GM06990 (cell line): ENCODE measurements at regions not wholly inside any gene's neighbourhood (a gene's known extent, or its start where the extent isn't known, plus 50 kb on each side); places are given as distances from the start of the nearest gene placed in this dataset.
"Not testable (repeated sequence)": the region's sequence is repeated elsewhere in the genome, so short reads cannot be mapped to it uniquely, and the experiment has no call there.

Experiments used
- DNase-seq: peaks from one replicate; pipeline ENCODE4 v3.0.0-alpha.2; 2011; ENCODE audit not compliant: insufficient read length; ENCODE audit errors: extremely low read depth
- H3K27me3 ChIP-seq: replicated peaks from 2 replicates; pipeline ENCODE4 v1.6.0; 2011; ENCODE audit warnings: low read length; ENCODE audit not compliant: control insufficient read depth, insufficient read depth
- H3K36me3 ChIP-seq: 2 replicates; pipeline ENCODE4 v1.5.1; 2011; ENCODE audit warnings: low read length; ENCODE audit not compliant: control insufficient read depth, insufficient read depth
- H3K4me3 ChIP-seq: replicated peaks from 2 replicates; pipeline ENCODE4 v1.5.1; 2011; ENCODE audit warnings: low read depth, mild to moderate bottlenecking, control low read depth, low read length
- CTCF ChIP-seq: IDR thresholded peaks from 2 replicates; pipeline ENCODE4 v1.5.1; 2011; ENCODE audit warnings: low read length, control low read depth, mild to moderate bottlenecking, inconsistent platforms; ENCODE audit not compliant: insufficient read depth, poor library complexity, severe bottlenecking

GRCh38 chr3:139122221-139122581 is 77.5 kb upstream of the PRR23C start:
- H3K27me3 ChIP-seq, result no peaks in the 10 kb centered on the region; the same call in none of the 2 replicates
- no peak for TF ChIP-seq CTCF
- no peak overlapping the region for H3K4me3 ChIP-seq
- H3K36me3 ChIP-seq, result no peaks in the 10 kb centered on the region
- no peak for DNase-seq

GRCh38 chr3:139122612-139123011 is 77.9 kb upstream of the PRR23C start:
- no peaks in the 10 kb centered on the region for H3K36me3 ChIP-seq
- TF ChIP-seq CTCF, result no peak

GRCh38 chr3:139123377-139124095 is 78.8 kb upstream of the PRR23C start:
- no peak for TF ChIP-seq CTCF
- Histone ChIP-seq H3K4me3 (no peak overlapping the region), H3K36me3 (no peaks in the 10 kb centered on the region), H3K27me3 (no peaks in the 10 kb centered on the region; the same call in 1 of the 2 replicates)
- DNase-seq, result no peak

More at GRCh38 chr3:139122612-139123011, 77.9 kb upstream of the PRR23C start:
- Histone ChIP-seq H3K4me3 (no peak overlapping the region), H3K27me3 (no peaks in the 10 kb centered on the region; the same call in none of the 2 replicates)
- no peak for DNase-seq

- TF ChIP-seq CTCF, result no peak
- DNase-seq, result no peak
- no peak overlapping the region for H3K4me3 ChIP-seq
- H3K27me3 ChIP-seq, result no peaks in the 10 kb centered on the region; the same call in 1 of the 2 replicates
- H3K36me3 ChIP-seq, result no peaks in the 10 kb centered on the region
Measured at GRCh38 chr3:139124197-139124596, 79.5 kb upstream of the PRR23C start.

- DNase-seq, result no peak
- no peak for TF ChIP-seq CTCF
- no peaks in the 10 kb centered on the region for H3K36me3 ChIP-seq
- H3K27me3 ChIP-seq, result no peaks in the 10 kb centered on the region; the same call in 1 of the 2 replicates
- no peak overlapping the region for H3K4me3 ChIP-seq
Measured at GRCh38 chr3:139127101-139127500, 82.4 kb upstream of the PRR23C start.

GRCh38 chr3:139127629-139128028 is 82.9 kb upstream of the PRR23C start:
- H3K36me3 ChIP-seq, DNase-seq, H3K4me3 ChIP-seq, H3K27me3 ChIP-seq: not testable (repeated sequence)
